ENCODE measurements at regions not wholly inside any gene's neighbourhood (a gene's known extent, or its start where the extent isn't known, plus 50 kb on each side); places are given as distances from the start of the nearest gene placed in this dataset.

DNA sequence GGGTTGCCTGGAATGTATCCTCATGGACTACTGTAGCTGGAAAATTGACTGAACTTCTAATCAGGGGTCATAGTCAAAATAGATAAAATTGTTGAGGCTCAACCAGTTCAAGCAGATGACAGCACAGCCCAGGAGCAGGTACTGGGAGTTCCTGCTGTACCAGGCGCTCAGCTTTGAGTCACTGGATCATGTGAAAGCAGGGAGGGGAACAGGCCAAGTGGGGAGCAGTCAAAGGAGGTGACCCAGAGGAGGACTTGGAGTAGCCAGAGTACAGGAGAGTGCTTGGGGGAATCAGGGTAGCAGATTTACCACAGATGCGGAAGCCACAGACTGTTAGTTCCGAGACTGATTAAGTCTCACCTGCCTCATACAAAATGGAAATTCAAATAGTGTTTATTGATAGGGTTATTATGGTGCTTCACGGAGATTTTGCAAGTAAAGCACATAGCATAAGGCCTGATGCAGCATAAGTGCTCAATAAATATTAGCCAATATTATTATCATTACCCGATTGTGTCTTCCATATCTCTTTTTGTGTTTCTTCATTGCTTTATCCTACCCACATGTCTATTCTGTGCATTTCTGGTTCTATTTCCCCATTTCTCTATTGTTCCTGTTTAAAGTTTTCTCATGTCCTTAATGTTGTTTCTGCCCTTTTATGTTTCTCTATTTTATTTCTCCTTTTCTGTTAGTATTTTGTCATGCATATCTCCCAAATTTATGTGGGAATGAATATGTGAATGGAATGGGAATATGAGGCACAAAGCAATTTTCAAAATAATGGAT is 369.2 kb upstream of the MCTP2 start:
- DNase-seq = no peak

DNA sequence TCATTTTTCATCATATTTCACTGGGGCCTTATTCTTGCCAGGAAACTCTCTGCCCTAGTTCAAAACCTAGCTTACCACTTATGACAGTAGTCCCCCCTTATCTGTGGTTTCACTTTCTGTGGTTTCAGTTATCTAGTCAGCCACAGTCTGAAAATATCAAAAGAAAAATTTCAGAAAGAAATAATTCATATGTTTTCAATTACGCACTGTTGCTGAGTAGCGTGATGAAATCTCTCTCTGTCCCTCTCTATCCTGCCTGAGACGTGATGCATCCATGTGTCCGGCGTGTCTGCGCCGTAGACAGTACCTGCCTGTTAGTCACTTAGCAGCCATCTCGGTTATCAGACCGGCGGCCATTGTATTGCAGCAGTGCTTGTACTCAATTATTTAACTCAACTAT is 369.9 kb upstream of the MCTP2 start:
- DNase-seq = no peak

DNA sequence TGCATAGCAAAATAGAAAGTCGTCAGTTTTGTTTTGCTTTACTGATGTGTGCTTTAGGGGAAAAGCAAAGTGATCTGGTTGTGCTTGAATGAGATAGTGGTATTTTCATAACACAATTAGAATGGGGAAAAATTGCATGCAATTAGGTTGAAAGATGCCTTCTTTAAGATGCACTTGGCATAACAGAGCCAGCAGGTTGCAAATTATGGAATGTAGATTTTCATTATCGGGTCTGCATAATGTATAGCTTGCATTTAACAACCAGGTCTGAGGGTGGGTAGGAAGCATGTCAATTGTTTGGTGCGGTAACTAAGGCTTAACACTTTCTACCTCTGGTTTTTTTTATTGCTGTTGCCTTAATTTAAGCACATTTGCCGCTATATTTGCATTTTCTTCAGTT is 370.7 kb upstream of the MCTP2 start:
- no peak for DNase-seq

DNA sequence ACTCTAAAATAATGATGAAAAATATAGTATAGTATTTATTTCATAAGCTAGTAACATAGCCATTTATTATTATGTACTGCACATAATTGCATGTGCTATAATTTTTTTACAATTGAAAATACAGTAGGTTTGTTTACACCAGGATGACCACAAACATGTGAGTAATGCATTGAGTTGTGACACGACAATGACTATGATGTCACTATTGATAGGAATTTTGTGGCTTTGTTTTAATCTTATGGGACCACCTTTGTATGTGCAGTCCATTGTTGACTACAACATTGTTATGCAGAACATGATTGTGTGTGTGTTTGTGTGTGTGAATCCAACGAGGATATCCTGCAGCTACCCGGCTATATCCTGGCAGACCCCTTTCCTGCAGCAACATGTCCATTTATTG is 372.2 kb upstream of the MCTP2 start:
- DNase-seq = no peak

DNA sequence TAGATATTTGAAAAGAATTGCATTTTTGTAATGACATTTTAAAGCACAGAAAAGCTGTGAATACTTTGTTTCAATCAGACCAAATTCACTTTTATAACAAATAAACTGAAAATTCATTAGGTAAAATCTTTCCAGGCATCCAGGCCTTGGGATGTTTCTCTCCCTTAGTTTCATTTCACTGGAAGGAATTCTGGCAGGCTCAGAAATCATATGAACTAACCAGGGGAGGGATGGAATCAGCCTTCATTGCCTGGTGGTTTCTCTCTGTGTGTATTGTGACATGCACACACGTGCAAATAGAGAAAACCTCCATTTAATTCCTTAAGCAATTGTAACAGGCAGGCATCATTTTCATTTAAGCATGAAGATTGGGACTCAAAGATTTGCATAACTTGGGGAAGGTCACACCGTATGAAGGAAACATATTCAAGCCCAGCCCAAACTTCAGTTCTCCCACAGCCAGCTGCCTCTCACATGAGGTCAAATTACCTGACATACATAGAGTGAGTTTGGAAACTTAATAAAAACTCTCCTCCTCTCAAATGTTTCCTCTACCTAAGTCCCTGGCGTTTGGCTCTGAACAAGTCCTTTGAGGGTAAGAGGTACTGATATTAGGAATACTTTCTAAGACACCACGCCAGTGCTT is 376.1 kb upstream of the MCTP2 start:
- DNase-seq = no peak

DNA sequence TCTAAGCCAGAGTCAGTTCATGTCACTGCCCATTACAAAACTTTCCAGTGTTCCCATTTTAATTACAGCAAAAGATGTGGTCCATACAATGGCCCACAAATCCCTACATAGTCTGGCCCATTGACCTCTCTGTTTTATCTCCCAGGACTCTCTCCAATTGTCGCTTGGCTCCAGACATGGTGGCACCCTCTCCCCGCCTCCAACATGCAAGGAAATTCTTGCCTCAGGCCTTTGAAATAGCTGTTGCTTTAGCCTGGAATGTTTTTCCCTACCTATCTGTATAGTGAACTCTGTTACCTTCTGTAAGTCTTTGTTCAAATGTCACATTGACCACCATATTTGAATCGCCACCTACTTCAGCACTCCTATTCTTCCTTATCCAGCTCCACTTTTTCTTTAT is 377.3 kb upstream of the MCTP2 start:
- no peak for DNase-seq

DNA sequence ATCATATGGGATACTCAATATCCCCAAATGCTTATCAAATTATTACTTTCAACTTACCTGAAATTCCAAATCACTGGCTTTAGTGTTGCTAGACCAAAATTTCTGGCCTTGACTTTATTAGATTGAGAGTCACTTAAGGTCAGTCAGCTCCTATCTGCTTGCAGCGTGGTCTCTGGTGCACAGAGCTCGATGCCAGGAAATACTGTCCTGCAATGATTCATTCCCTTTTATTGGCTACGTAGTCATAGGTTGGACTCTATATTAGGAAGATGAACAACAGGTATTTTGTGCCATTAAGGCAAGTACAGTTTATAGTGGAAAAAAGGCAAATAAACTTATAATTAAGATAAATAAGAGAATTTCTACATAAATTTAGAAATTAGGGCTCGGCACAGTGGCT is 378.6 kb upstream of the MCTP2 start:
- DNase-seq = no peak

DNA sequence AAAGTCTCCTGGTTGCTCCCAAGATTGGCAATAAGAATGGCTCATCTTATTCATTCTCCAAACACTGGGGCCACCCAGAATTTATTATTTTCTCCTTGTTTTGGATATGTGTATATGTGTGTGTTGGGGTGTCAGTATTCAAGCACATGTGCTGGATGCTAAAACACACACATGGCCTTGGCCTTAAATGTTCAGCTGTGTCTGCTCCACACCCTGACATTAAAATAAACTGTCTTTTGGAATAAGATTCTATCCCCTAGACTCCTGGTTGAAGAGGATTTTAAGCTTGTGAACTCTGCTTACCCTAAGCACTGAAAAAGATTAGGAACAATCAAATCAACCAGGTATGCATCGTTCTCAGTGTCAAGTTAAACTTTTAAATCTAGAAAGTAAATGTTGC is 382.9 kb upstream of the MCTP2 start:
- DNase-seq = no peak

DNA sequence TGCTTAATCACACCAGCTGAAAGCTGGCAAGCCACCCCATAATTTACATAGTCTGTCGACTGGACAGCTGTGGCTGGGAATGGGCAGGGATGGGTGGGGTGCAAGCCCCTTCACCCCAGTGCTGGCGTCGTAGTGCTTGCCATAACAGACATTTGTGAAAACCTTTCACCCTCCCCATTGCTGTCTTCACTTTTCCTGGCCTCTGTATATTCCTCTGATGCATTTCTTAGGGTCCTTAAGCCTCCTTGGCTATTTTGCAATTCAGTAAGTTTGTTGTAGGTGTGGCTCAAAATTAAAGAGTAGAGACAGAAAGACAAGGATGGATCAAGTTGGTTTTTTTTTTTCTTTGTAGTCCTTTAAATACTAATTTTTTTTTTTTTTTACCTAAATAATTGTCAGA is 383.3 kb upstream of the MCTP2 start:
- DNase-seq = no peak

DNA sequence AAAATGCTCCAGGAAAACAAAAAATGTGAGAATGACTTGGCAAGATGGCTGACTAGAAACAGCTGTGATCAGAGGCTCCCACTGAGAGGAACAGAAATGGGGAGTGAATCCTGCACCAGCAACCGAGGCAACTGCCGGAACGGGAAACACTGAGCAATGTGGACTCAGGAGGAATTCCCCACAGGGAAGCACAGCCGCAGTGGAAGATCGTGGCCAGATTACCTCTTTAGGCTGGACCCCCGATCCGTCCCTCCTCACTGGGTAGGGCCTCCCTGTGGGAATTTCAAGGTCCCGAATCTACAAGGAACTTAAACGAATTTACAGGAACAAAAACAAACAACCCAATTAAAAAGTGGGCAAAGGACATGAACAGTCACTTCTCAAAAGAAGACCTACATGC is 385.2 kb upstream of the MCTP2 start:
- no peak for DNase-seq

DNA sequence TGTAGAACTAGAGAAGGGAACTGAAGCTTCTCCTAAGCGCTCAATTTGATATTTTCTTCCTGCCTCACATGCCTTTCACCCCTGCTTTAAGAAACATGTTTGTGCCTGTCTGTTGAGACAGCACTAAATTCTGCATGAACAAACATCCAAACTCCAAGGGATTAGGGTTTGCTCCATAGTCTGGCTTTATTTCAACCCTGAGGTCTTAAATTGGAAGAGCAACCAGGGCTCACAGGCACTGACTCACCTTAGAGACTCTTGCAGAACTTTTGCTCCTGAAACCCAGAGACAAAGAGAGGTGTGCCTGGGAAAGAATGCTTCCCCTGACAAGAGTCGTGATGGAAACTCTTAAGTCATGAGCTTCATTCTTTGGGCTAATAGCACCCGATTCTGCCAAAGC is 393.9 kb upstream of the MCTP2 start:
- DNase-seq = no peak

DNA sequence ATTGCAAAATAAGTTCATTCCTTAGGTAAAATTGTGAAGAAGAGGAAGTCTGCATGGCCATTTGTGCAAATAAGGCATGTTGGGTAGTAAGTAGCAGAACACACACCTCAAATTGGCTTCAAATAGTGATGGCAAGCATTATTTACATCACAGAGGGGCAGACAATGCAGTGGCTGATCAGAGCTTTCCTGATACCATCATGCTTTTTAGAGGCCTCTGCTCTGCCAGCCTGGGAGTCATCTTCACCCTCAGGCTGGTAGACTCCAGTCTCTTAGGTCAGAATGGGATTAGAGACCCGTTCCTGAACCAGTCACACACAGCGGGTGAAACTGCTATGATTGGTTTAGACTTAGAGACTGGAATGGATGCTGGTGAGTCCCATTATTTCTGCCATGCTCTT is 396.0 kb upstream of the MCTP2 start:
- no peak for DNase-seq

DNA sequence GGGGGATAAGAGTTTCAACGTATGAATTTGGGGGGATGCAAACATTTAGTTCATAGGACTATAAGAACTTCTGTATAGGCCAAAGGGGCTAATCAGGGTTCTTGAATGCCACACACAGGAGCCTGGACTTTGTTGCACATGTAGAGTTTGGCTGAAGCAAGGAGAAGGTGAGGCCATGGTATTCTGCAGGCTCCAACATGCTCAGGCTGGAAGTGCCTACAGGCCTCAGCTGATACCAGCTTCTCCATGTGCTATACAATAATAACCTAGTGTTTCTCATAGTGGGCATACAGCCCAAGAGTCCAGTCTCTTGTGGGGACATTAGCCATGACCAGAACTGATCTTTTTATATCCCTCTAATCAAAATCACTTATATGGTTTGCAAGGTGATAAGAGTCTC is 399.7 kb upstream of the MCTP2 start:
- no peak for DNase-seq

DNA sequence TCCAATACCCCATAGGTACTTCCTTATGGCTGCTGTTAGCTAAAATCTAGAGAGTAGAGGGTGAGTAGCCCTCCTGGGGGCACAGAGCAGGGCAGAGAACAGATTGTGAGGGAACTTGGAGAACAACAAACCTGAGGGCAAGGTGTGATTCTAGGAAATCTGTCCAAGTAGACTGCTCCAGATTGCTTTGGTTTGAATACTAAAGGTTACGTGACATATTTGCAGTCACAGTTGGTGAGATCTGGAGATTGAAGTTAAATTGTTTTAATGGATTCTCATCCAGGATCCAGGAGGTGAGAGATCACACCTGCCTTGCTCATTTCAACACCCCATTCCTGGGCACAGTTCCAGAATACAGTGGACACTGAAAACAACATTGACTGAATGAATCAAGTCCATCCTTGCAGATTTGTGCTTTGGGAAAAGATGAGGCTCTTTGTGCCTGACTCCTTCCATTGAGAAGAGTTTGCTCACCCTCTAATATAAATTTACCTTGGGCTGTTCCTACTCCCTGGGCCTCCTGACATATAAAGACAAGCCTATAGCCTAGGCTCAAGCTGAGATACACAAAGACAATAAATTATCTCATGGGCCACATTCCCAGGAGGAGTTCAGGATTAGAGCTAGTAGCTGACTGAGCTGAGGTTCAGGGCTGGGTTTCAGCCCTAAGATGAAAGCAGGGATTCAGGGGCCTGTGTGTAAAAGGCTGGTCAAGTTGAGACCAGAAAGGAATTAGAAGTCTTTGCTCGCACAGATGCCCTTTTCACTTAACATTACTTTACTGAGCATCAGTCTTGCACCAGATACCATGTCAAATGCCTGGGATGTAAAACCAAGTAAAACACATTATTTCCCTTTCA is 400.9 kb upstream of the MCTP2 start:
- no peak for DNase-seq

DNA sequence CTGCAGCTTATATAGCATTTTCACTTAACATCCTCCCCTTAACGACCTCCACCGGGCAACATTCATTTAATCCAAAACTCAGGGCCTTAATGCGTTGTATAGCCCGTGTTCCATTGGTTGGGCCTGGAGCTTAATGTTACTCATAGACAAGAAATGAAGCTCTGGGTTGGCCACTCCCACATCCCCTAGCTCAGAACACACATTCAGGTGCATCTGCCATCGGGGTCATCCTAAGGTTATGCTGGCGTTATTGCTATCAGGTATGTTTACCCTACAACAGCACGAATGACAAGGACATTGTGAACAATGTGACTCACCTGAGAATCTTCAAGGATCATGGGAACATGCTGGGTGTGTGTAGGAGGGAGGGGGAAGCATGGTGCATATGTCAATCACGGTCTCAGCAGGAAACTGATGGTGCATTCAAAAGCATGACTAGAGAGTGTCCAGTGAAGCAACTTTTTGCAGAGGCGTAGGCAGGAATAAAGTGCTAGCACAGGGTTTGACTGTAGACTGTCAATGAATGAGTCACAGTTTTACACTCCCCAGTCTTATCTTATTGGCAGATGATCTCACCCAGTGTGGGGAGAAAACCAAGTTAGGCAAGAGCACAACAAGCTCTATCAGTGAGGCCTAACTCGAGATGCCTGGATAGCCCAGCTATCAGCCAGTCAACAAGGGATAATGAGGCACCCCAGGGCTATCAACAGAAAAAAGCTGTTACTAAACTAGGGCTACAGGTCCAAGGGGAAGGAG is 402.1 kb upstream of the MCTP2 start:
- no peak for DNase-seq

DNA sequence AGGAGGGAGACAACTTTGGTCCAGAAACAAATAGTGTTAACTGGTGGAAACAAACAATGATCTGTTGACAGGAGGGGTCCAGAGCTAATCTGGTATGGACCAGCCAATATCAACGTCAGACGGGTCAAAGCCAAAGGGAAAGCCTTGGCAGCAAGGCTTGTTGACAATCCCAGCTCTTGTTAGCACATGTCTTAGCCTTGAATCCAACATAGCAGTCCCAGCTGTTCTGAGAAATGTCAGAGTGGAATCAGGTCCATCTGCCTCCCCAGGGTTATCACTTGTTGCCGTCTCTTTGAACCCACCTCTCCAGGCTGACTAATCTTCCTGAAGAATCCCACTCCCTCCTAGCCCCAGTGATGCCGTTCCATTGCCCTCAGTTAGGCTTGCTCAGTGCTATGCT is 404.6 kb upstream of the MCTP2 start:
- DNase-seq = no peak

DNA sequence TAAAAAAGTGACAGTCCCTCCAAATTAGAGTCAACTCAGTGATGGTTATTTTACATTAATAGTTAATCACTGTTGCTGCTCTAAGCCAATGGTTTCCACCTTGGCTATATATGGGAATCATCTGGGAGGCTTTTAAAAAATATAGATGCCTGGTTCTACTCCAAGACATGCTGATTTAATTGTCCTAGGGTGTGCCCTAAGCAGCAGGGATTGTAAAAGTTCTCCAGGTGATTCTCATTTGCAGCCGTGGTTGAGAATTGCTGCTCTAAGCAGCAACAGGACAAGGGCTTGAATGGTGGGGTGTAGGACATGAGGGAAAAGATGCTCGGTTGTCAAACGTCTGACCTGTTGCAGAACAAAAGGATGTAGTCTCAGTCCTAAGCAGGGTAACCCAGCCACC is 405.1 kb upstream of the MCTP2 start:
- DNase-seq = no peak

DNA sequence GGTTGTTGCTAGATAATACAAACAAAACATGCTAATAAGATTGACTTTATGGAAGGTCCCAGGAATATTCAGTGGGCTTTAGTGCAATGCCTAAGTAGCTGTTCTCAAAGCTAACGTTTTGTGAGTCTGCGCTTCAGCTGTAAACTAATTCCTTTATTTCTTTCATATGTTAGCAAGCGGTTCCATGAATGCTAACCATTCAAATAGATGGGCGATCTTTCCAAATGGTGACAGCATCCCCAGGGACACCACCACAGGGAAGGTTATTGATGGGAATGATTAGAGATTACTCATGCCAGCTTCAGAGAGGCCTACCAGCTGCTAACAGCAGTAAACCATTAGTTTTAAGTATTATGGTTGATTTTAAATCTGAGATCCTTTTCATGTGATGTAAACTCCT is 405.7 kb upstream of the MCTP2 start:
- DNase-seq = no peak

DNA sequence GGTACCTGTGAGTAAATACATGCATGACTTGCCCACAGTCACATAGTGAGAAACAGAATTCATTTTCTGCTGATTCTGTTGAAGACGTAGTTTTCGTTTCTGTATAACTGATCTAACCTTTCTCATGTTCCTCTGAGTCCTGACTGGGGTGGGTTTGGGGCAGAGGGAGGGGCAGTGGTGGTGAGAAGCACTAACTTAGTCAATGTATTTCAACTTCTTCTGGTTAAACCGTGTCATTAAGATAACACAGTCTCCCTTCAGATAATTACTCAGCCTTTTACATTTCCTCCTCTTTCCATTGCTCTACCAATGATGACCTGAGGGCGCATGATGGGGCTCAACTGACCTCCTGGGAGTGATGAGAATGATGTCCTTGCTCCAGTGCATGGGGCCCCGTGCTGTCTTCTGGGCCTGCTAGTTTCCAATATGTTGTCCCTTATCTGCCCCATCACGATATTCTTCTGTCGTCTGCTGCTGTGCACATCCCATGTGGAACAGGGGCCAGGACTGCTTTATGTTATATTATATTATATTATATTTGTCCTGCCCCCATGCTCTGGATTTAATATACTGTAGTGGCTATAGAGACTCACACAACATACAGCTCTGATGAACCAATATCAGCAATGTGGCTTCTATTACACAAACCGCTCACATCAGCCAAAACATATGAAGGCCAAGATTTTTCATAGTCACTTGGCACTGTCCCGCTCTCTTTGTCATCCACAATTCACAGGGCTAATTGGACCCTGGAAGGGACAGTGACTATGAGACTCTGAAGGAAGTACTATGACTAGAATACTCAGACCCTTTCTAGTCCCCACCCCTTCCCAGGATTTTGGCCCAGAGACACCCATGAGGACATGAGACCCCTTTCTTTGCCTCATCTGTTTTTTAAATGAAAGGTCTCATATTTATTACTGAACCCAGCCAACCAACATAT is 407.1 kb upstream of the MCTP2 start:
- DNase-seq = no peak

DNA sequence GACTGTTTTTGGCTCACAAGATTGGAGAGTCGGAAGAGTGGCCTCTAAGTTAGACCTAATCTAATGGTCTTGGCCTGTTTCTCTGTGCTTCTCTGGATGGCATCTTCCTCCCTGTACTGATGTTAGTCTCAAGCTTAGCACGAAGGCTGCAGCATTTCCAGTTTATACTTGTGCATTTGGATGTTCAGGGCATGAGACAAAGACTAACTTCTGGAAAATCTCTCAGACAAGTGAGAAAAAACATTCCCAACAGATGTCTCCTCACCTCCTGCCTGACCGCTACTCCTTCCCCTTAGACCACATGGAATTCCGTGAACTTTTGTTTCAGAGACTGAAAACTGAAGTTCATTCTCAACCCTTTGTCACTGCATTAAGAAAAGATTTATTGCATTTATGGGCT is 410.8 kb upstream of the MCTP2 start:
- DNase-seq = no peak

DNA sequence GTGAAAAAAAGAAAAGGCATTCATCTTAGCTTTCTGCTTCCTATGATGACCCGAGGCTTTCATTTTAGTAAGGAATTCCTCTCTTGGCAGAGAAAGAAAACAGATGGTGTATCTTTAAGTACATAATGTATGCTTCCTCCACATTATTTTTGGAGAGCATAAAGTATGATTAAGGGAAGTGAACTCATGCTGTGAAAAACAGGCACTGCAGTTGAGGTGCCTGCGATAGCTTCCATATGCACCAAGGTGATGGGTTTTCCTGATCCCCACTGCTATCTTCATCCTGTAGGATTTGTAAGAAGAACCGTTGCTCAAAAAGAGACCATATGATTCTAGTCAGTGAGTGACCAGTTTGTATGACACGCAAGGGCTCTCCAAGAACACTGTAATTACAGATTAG is 411.5 kb upstream of the MCTP2 start:
- no peak for DNase-seq

DNA sequence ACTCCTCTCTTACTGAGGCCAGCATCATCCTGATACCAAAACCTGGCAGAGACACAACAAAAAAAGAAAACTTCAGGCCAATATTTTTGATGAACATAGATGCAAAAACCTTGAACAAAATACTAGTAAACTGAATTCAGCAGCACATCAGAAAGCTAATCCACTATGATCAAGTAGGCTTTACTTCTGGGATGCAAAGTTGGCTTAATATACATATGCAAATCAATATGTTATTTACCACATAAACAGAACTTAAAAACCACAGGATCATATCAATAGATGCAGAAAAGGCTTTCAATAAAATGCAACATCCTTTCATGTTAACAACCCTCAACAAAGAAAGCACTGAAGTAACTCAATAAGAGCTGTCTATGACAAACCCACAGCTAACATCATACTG is 414.5 kb upstream of the MCTP2 start:
- no peak for DNase-seq

Data from CD4-positive, alpha-beta T cell treated with Interleukin-17A for 1 hour (primary cell).